ENCODE measurements at regions not wholly inside any gene's neighbourhood (a gene's known extent, or its start where the extent isn't known, plus 50 kb on each side); places are given as distances from the start of the nearest gene placed in this dataset.
"Not testable (repeated sequence)": the region's sequence is repeated elsewhere in the genome, so short reads cannot be mapped to it uniquely, and the experiment has no call there.

GRCh38 chr2:66632882-66633281, 198.0 kb downstream of the MEIS1 start:
- DNase-seq (ENCODE audit: low read depth); H3K27me3 ChIP-seq (ENCODE audit: control insufficient read depth, insufficient read depth, low read length); H3K4me3 ChIP-seq (ENCODE audit: low read depth, low read length); H3K36me3 ChIP-seq (ENCODE audit: control insufficient read depth, insufficient read depth, low read length): not testable (repeated sequence)

GRCh38 chr2:66633631-66634030, 198.7 kb downstream of the MEIS1 start:
- no peak overlapping the region for H3K4me3 ChIP-seq (ENCODE audit: low read depth, low read length)
- DNase-seq (ENCODE audit: low read depth) = no peak
- no peak for TF ChIP-seq CTCF (IDR thresholded peaks at IDR 0.05; ENCODE audit: insufficient read depth, low read length, poor library complexity, severe bottlenecking)
- H3K27me3 ChIP-seq (ENCODE audit: control insufficient read depth, insufficient read depth, low read length) = no peaks in the 10 kb centered on the region
- H3K36me3 ChIP-seq (ENCODE audit: control insufficient read depth, insufficient read depth, low read length) = no peaks in the 10 kb centered on the region

- Histone ChIP-seq H3K4me3 (ENCODE audit: low read depth, low read length) (no peak overlapping the region), H3K27me3 (ENCODE audit: control insufficient read depth, insufficient read depth, low read length) (no peaks in the 10 kb centered on the region), H3K36me3 (ENCODE audit: control insufficient read depth, insufficient read depth, low read length) (no peaks in the 10 kb centered on the region)
- DNase-seq (ENCODE audit: low read depth) = no peak
- TF ChIP-seq CTCF (IDR thresholded peaks at IDR 0.05; ENCODE audit: insufficient read depth, low read length, poor library complexity, severe bottlenecking) = no peak
These were observed 199.9 kb downstream of the MEIS1 start for GRCh38 chr2:66634784-66635183.

GRCh38 chr2:66641685-66642084, 206.8 kb downstream of the MEIS1 start:
- DNase-seq (ENCODE audit: low read depth) = no peak
- Histone ChIP-seq H3K36me3 (ENCODE audit: control insufficient read depth, insufficient read depth, low read length) (no peaks in the 10 kb centered on the region), H3K27me3 (ENCODE audit: control insufficient read depth, insufficient read depth, low read length) (no peaks in the 10 kb centered on the region), H3K4me3 (ENCODE audit: low read depth, low read length) (no peak overlapping the region)
- TF ChIP-seq CTCF (IDR thresholded peaks at IDR 0.05; ENCODE audit: insufficient read depth, low read length, poor library complexity, severe bottlenecking) = no peak

- H3K36me3 ChIP-seq (ENCODE audit: control insufficient read depth, insufficient read depth, low read length); H3K4me3 ChIP-seq (ENCODE audit: low read depth, low read length); DNase-seq (ENCODE audit: low read depth); H3K27me3 ChIP-seq (ENCODE audit: control insufficient read depth, insufficient read depth, low read length): not testable (repeated sequence)
These were observed 213.2 kb downstream of the MEIS1 start for GRCh38 chr2:66648081-66648480.

GRCh38 chr2:66649006-66649405, 214.1 kb downstream of the MEIS1 start:
- H3K27me3 ChIP-seq (ENCODE audit: control insufficient read depth, insufficient read depth, low read length) = no peaks in the 10 kb centered on the region
- no peak for TF ChIP-seq CTCF (IDR thresholded peaks at IDR 0.05; ENCODE audit: insufficient read depth, low read length, poor library complexity, severe bottlenecking)
- no peak for DNase-seq (ENCODE audit: low read depth)
- H3K36me3 ChIP-seq (ENCODE audit: control insufficient read depth, insufficient read depth, low read length) = no peaks in the 10 kb centered on the region
- no peak overlapping the region for H3K4me3 ChIP-seq (ENCODE audit: low read depth, low read length)

- no peak overlapping the region for H3K4me3 ChIP-seq (ENCODE audit: low read depth, low read length)
- no peaks in the 10 kb centered on the region for H3K27me3 ChIP-seq (ENCODE audit: control insufficient read depth, insufficient read depth, low read length)
- DNase-seq (ENCODE audit: low read depth) = no peak
- TF ChIP-seq CTCF (IDR thresholded peaks at IDR 0.05; ENCODE audit: insufficient read depth, low read length, poor library complexity, severe bottlenecking) = no peak
- no peaks in the 10 kb centered on the region for H3K36me3 ChIP-seq (ENCODE audit: control insufficient read depth, insufficient read depth, low read length)
These were observed 216.4 kb downstream of the MEIS1 start for GRCh38 chr2:66651295-66651694.
